ENCODE measurements at regions not wholly inside any gene's neighbourhood (a gene's known extent, or its start where the extent isn't known, plus 50 kb on each side); places are given as distances from the start of the nearest gene placed in this dataset.

GRCh38 chr19:31694761-31695160, 345.5 kb upstream of the TSHZ3 start:
- Histone ChIP-seq H3K9me2 (replicated peaks; ENCODE audit: insufficient read depth, low read length) (no peaks in the 10 kb centered on the region), H3K9me3 (replicated peaks; ENCODE audit: insufficient read depth, low read length) (no peaks in the 10 kb centered on the region), H3K27me3 (replicated peaks; ENCODE audit: insufficient read depth, low read length) (peaks cover 3% of the 10 kb centered on the region; the same call in 1 of the 2 replicates), H3K27ac (ENCODE audit: low read length) (no peak overlapping the region), H3F3A (ENCODE audit: insufficient read depth, low read length) (no peaks in the 10 kb centered on the region), H3K4me2 (ENCODE audit: low read depth, low read length) (no peak overlapping the region), H3K4me1 (ENCODE audit: low read length) (no peaks in the 10 kb centered on the region), H3K36me3 (replicated peaks; ENCODE audit: insufficient read depth, low read length) (no peaks in the 10 kb centered on the region), H3K79me2 (ENCODE audit: low read length) (no peaks in the 10 kb centered on the region), H3K9ac (ENCODE audit: low read length) (no peak overlapping the region), H3K4me3 (ENCODE audit: low read length) (no peak overlapping the region), H2AFZ (ENCODE audit: low read length) (no peak overlapping the region), H4K20me1 (ENCODE audit: insufficient read depth, low read length) (no peaks in the 10 kb centered on the region)
- DNase-seq = no peak
- TF ChIP-seq EZH2 (optimal IDR thresholded peaks at IDR 0.05; ENCODE audit: low read depth, low read length) (no peak), CTCF (IDR thresholded peaks at IDR 0.05; ENCODE audit: low read length) (no peak), EZH2phosphoT487 (IDR thresholded peaks at IDR 0.05; ENCODE audit: low read length) (no peak)

GRCh38 chr19:31699421-31699820, 350.2 kb upstream of the TSHZ3 start:
- no peaks in the 10 kb centered on the region for H3K36me3 ChIP-seq (replicated peaks; ENCODE audit: insufficient read depth, low read length)
- DNase-seq = no peak
- H3K9ac ChIP-seq (ENCODE audit: low read length) = no peak overlapping the region
- H3K9me3 ChIP-seq (replicated peaks; ENCODE audit: insufficient read depth, low read length) = no peaks in the 10 kb centered on the region
- H2AFZ ChIP-seq (ENCODE audit: low read length) = no peak overlapping the region
- H3K4me3 ChIP-seq (ENCODE audit: low read length) = no peak overlapping the region
- H3K9me2 ChIP-seq (replicated peaks; ENCODE audit: insufficient read depth, low read length) = no peaks in the 10 kb centered on the region
- TF ChIP-seq EZH2 (optimal IDR thresholded peaks at IDR 0.05; ENCODE audit: low read depth, low read length) = no peak
- no peak for TF ChIP-seq CTCF (IDR thresholded peaks at IDR 0.05; ENCODE audit: low read length)
- no peak for TF ChIP-seq EZH2phosphoT487 (IDR thresholded peaks at IDR 0.05; ENCODE audit: low read length)
- no peaks in the 10 kb centered on the region for H4K20me1 ChIP-seq (ENCODE audit: insufficient read depth, low read length)
- no peak overlapping the region for H3K27ac ChIP-seq (ENCODE audit: low read length)
- no peak overlapping the region for H3K4me2 ChIP-seq (ENCODE audit: low read depth, low read length)
- no peaks in the 10 kb centered on the region for H3K4me1 ChIP-seq (ENCODE audit: low read length)
- H3F3A ChIP-seq (ENCODE audit: insufficient read depth, low read length) = no peaks in the 10 kb centered on the region
- H3K79me2 ChIP-seq (ENCODE audit: low read length) = no peaks in the 10 kb centered on the region
- H3K27me3 ChIP-seq (replicated peaks; ENCODE audit: insufficient read depth, low read length) = peaks cover 3% of the 10 kb centered on the region; the same call in 1 of the 2 replicates

GRCh38 chr19:31701146-31701545, 351.9 kb upstream of the TSHZ3 start:
- no peak overlapping the region for H3K4me2 ChIP-seq (ENCODE audit: low read depth, low read length)
- no peaks in the 10 kb centered on the region for H3K79me2 ChIP-seq (ENCODE audit: low read length)
- H3K27ac ChIP-seq (ENCODE audit: low read length) = no peak overlapping the region
- no peaks in the 10 kb centered on the region for H4K20me1 ChIP-seq (ENCODE audit: insufficient read depth, low read length)
- peaks cover 3% of the 10 kb centered on the region; the same call in 1 of the 2 replicates for H3K27me3 ChIP-seq (replicated peaks; ENCODE audit: insufficient read depth, low read length)
- no peak overlapping the region for H3K4me3 ChIP-seq (ENCODE audit: low read length)
- no peaks in the 10 kb centered on the region for H3F3A ChIP-seq (ENCODE audit: insufficient read depth, low read length)
- H3K9ac ChIP-seq (ENCODE audit: low read length) = no peak overlapping the region
- no peak overlapping the region for H2AFZ ChIP-seq (ENCODE audit: low read length)
- DNase-seq = no peak
- no peaks in the 10 kb centered on the region for H3K9me3 ChIP-seq (replicated peaks; ENCODE audit: insufficient read depth, low read length)
- TF ChIP-seq EZH2phosphoT487 (IDR thresholded peaks at IDR 0.05; ENCODE audit: low read length) = no peak
- no peak for TF ChIP-seq EZH2 (optimal IDR thresholded peaks at IDR 0.05; ENCODE audit: low read depth, low read length)
- TF ChIP-seq CTCF (IDR thresholded peaks at IDR 0.05; ENCODE audit: low read length) = no peak
- no peaks in the 10 kb centered on the region for H3K36me3 ChIP-seq (replicated peaks; ENCODE audit: insufficient read depth, low read length)
- no peaks in the 10 kb centered on the region for H3K9me2 ChIP-seq (replicated peaks; ENCODE audit: insufficient read depth, low read length)
- no peaks in the 10 kb centered on the region for H3K4me1 ChIP-seq (ENCODE audit: low read length)

Measured in MM.1S (cell line).